Astrocyte of the hippocampus (primary cell): ENCODE measurements at regions not wholly inside any gene's neighbourhood (a gene's known extent, or its start where the extent isn't known, plus 50 kb on each side); places are given as distances from the start of the nearest gene placed in this dataset.
A peak's percentile ranks its signal among the peaks of the same experiment; 100 is the strongest.

ENCODE experiments used
- DNase-seq: peaks from one replicate; pipeline ENCODE4 v3.0.0; 2011; ENCODE audit warnings: low read depth, low spot score

DNA sequence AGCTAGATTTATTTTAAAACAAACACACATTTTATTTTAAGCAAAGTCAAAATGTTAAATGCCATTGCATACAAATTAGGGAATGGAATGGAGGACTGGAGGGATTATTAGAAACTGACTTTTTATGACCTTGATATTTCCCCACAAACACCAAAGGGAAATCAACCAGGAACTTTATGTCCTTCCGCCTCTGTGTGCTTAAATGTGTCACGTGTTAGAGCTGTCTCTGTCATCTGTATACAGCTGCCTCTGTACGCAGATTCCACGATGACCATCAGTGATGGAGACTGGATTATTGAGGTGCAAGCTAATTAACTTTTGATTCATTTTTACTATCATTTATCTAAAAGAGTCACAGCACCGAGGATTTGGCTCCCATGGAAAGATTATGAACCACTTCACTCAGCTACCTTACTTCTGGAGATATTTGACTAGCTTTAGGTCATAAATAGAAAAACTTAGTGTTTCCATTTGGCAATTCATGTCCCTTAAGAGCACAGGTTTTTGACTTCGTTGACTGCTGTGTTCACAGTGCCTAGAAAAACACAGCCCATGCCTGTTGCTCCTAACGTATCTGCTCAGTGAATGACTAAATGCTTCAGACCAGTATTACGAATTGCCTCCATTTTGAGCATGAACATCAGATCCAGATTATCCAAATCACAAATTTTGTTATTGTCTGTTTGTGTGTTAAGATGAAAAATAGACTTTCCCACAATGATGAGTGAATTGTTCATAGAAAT lies 1048.1 kb downstream of the MCTP2 start:
- no peak for DNase-seq

DNA sequence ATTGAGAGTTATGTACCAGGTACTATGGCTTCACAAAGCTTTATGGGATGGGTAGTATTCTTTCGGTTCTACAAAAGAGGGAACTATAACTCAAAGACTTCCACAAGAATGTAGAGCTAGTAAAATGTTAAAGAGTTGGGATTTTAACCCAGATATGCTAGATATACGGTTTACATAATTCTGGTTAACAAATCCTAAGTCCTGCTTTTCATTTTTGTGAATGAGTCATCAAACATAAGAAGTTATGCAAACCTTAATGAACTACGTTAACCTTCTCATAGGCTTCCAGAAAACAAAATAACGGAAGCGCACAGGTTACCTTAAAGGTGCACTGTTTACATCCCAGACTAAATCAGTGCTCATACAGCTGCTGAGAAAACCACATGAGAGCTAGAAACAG lies 1049.3 kb downstream of the MCTP2 start:
- no peak for DNase-seq

DNA sequence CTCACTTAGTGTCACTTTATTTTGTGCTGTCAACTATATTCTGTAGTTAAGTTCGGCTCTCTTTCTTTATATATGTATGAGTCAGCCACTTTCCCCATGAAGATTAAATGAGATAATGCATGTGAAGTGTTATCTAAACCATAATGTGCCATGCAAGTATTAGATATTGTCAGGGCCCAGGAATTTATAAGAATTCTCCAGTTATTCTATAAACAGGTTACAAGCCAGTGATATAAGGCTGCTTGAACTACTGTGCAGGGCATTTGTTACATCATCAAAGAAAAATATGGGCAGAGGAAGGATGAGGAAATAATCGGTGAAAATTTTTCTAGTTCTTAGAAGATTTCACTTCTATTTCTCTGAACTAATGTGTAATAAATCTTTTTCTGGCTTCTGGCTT lies 1049.0 kb upstream of the NR2F2 start:
- DNase-seq = no peak

DNA sequence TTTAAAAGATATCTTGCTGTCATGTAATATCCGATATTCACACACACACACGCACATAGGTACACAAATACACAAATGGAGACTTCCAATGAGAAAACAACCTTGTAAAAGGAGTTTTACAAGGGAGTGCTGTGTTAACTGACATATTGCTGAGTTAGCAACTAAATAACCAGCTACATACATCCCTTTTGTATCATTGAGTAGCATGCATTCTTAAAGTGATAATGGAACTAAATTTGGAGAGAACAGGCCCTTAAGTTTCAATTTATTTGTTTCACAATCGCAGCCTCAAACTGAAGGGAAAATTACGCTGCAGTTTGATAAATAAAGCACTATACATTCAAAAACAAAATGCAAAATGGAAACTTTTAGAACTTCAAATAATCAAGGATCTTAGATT lies 1046.0 kb upstream of the NR2F2 start:
- DNase-seq = no peak

DNA sequence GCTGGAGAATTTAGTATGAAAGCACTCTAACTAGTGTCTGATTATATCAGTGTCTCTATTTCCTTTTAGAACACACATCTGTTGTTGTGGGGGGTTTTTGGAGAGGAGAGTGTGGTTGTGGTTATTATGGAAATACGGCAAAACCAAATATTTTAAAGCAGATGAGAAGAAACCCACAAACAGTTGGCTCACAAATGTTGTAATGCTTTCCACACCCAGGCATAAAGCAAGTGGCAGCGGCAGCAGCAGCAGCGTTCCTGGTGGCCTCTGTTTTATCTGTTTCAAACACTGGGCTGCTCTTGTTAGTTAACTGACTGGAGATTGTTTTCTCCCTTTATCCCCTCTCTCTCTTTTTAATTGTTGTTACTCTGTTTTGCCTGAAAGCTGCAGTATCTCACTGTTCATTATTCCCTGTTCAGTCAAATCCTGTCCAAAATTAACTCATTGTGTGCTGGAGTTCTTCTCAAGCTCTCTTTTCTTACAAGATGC lies 1045.5 kb upstream of the NR2F2 start:
- DNase-seq = peak; percentile 46

DNA sequence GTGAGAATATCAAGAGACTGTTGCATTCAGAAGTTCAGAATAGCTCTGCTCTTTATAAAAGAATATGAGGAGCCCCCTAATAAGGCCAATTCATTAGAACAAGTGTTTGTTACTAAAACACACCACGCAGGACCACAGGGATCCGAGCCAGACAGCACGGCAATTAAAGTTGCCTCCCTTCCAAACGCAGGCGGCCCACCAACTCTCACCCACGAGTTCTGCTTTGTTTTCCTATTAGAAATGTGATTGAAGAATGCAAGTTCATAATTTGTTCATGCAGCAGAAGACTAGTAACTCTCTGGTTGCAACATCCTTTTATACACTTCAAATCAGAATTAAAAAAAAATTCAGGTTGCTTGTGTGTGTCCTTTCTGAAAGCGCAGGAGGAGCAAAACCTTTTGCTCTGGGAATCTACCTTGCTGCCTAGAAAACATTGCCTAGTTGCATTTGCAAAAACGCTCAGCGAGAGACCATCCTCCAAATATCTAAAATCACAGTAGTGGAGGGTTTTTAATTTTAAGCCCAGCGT lies 1044.1 kb upstream of the NR2F2 start:
- no peak for DNase-seq

DNA sequence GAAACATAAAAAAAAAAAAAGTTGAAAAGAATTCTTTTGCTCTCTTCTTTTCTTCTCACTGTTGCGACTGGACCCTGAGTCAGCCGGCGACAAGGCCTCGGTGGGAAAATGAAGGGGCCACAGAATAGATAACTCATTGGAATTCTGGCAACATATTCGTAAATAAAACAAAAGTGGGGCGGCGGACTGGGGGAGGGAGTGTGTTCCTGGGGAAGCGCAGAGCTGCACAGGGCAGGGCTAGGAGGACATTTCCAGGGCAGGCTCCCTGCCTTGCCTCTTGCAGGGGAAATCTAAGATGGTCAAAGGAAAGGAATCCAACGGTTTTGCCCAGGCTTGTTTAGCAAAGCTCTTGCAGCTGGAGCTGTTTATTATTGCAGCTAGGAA lies 1042.8 kb upstream of the NR2F2 start:
- peak; percentile 19 for DNase-seq

DNA sequence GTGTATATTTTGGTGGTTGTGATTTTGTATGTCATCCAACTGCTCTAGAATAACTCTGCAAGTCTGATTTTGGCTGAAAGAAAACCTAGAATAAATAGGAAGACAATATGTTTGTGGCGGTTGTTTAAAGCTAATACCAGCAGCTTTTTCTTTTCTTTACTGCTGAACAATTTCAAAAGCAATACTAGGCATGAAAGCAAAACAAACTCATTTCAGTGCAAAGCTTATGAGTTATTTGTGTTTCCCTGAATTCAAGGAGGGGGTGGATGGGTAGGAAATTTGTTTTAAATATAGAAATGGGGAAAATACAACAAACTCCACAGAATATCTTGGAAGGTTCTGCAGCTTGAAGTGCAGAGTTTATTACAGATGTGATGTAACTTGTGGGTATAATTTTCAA lies 1041.9 kb upstream of the NR2F2 start:
- DNase-seq = no peak

DNA sequence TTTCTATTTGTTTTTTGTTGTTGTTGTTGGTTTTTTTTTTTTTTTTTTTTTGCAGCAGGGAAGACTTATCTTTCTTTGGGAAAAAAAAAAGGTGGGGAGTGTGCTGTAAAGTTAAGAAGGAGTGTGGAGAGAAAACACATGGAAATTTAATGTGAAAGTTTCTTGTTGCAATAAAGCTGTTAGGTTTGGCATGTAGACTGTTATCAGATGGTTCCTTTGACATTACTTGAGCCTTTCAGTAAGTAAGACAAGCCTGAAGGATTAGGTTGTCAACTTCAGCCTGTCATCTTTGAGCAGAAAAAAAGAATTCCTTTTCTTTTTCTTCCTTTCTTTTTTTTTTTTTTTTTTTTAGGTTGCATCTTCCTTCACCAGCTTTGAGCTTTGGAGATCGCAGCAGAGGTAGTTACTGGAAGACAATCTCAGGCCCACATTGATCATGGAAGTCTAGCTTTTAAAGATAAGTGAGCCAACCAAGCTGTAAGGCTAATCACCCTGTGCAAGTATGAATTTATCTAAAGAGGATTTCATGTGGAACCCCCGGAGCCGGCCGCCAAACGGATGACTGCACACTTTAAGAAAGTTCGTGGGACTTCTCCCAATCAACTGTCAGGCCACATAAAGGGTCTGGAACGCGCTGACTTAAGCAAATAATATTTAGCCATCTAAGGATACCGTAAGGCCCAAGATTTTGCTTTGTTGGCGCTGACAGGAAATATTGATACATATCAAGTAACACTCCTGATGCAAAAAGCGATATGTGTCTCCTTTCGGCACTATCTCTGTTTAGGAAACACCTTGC lies 1040.1 kb upstream of the NR2F2 start:
- no peak for DNase-seq

DNA sequence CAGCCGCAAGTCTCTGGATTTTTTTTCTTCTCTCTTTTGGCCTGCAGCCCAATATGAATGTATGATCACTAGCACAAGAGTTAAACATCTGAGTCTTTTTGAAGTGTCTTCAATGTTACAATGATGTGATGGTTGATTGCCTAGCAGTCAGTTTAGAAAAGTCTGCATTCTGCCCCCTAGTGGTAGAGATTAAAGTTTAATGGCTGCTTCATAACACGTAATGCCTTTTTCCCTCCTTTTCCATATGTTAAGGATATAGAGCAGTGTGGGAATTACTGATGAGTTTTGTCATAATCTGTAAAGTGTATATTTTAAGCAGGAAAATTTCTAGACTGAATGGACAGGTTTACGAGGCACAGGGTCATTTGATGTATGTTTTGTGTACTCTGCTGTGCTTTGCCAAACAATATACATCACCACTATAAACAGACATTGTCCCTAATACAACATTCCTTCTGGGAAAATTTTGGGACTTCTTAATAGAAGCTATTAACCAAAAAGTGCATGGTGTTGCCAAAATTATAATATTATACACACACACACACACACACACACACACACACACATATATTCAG lies 1038.5 kb upstream of the NR2F2 start:
- peak; percentile 18 for DNase-seq

DNA sequence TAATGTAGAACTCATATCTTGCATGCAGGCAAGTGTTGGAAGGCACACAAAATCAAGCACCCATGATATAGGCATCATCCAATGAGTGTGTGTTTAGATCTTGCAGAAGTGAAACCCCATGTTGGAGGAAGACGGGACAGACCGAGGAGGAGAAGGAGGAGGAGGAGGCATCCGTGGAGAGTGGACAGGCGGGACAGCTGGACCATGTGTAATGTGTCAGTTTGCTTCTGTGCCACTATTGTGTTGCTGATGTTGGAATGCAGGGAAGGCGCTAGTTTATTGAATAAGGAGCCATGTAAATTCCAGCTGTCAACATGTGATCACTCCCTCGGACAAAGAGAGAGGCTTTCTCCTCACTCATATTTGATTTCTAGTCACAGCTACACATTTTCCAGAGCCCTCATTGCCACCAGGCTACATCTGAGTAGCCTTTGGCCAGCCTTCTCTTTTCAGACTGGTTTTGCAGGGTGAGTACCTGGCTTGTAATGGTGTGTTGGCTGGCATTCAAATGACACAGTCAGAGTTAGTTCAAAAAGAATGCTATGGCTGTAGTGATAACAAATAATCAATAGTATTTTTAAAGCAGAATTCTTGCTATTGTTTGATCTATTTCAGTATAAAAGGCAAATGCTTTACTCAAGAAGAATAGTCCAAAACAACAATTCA lies 1037.6 kb upstream of the NR2F2 start:
- DNase-seq = peak; percentile 7

DNA sequence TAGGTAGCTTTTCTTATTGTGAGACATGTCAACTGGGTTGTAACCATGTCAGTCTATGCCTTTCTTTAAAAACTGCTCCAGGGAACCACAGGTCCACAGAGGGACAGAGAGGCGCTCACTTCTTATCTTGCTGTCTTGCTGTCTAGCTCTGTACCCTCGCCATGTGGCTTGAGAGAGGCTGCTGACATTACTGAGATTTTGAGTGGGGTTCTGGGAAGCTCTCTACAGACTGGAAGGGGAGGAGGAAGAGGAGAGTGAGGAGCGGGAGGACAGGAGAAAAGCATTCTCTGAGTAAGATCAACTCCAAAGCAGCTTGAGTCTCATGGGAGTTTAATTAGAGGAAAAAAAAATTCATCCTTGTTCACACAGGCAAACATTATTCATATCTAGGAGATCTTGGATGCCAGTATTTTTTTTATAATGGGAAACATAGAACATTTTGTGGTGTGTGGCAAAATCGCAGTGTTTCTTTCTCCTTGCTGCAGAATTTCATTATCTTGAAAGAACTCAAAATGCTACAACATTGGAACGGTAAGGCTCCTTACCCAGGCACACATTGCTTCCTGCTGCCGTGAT lies 1037.0 kb upstream of the NR2F2 start:
- DNase-seq = no peak

DNA sequence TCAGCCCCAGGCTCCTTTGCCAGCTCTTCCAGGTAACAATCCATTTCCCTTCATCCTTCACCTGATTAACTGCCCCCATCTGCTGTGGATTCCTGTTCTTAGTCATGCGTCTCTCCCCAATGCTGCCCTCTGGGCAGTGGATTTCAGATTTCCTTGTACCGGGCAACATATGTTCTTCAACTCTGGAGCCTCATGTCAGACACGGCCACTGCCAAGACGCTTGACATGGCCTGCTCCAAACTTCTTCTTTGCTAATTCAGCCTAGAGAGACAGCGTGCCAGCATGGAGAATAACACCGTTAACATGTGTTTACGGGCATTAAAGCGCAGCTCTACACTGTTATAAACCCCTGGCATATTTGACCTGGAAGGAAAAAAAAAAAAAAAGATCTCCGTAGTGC lies 1035.1 kb upstream of the NR2F2 start:
- no peak for DNase-seq

DNA sequence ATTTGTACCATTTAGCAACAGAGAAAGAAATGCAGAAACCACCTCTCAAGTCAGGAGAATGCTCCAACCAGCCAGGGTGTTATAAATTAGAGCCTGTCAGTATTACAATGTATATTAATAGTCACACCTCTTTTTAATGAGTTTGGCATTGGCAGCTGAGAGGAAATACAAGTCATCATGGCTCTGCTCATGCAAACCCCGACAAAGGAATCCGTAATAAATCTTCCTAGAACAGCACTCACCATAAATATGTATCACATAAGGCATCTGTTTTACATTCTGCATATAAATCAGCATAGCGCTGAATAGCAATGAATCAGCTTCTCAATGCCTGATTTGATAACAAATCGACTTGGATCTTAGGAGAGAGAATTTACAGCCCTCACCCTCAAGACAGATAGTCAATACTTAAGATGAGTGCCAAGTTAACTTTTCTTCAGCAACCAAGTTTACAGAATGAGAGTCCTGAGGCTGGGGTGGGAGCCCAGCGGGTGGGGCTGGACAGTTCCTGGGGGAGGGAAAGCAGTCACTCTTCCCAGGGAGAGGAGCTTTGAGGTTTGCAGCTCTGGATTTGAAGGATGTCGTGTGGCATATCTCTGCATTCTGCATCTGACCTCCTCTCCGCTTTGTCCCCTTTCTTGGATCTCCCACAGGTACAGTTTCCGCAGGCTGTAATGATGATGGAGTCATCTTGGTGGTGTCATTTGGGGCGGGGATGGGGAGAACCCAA lies 1034.4 kb upstream of the NR2F2 start:
- no peak for DNase-seq

DNA sequence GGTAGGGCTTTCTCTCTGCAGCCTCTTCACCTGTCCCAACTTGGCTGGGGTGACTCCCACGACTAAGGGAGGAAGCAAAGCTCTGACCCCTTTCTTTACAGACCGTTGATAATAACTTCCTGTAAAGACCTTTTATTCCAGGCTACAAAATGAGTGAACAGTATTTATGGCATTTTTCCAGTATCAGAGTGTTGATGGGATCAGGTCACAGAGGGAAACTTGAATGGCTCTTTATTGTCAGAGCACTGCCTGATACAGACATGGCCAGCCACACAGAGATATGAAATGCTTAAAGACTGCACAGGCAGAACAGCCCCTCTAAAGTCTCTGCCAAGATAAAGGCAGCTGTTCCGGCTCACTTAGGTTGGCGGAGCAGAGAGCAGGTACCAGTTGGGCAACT lies 1033.9 kb upstream of the NR2F2 start:
- no peak for DNase-seq

DNA sequence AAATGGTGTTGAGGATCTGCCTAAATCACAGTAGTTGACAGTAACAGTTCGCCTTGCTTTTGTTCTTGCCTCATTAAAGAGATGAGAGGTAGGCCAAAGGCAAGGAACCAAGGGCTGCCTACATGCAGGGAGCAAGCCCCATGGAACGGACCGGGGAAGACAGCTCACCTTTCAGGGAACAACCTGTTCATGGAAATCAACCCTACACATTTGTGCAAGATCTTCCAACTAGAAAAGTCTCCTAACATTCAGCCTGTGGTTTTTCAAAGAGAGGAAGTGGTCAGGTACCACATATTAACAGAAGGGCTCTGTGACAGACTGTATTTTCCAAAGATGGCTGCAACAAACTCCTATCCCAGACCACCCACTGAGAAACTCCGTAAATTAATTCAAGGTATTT lies 1031.8 kb upstream of the NR2F2 start:
- DNase-seq = no peak

DNA sequence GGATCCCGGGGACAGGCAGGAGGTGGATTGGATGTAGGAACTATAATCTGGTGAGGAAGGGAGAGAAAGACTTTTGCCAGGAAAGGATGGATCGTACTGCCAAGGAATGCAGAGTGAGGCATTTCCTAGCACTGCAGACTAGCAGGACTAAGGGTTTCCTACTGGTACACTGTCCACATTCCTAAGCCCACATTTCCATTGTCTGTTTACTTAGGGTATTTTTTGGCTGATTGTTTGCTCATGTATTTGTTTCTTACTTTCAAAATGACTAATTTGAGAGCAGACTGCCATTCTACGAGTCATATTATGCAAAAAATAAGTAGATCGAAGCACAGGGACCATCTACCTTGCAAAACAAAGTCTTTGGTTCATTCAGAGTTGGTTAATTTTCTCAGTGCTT lies 1029.5 kb upstream of the NR2F2 start:
- DNase-seq = peak; percentile 60

DNA sequence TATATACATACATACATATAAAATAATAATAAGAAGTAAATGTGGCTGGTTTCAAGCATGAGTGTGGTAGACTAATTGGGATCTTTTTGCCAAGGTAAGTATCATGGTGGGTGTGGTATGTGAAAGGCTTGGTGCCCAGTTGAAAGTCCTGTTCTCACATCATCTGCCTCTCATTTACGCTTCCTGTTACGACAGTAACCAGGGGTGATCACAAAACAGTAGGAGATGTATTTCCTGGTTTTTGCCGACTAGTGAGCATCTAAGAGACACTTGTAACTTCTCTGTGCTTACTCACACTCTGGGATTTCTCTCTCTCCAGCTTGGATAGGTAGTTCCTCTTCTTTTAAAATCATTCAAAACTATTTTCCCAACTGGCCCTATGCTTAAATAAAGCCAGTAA lies 1028.3 kb upstream of the NR2F2 start:
- DNase-seq = no peak

DNA sequence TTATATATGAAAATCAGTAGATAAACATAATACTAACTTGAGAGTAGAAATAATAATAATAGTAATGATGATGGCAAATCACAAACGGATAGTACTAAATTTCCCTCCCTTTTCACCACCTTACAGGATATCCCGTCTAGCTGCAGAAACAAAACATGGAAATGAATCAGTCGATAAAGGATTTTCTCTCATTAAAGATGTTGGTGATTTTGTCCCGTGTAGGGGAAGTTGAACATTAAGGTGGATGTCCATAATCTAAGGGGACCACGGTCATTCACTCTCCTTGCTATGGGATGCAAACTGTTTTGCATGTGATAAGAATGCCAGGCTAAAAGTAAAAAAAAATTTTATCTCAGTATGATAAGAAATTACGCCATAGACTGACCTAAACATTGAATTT lies 1027.7 kb upstream of the NR2F2 start:
- no peak for DNase-seq

DNA sequence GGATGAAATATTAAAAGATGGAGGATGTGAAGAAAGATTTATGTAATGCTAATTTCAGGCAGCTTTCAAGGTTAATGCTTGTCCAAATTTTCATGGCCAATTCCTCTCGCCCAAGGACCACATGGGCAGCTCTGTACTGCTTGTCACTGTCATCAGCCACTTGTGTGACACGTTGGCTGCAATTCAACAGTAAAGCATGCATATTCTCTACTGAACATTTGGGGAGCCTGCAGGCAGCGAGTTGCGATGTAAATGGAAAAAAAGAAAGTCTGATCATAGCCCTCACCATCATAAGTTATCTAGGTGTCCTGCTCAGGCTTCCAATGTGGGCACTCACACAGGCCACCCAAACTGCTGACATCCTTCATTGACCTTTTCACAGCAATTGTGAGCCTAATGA lies 1026.8 kb upstream of the NR2F2 start:
- DNase-seq = no peak
